Heart left ventricle (tissue), 16 donors: ENCODE measurements at regions not wholly inside any gene's neighbourhood (a gene's known extent, or its start where the extent isn't known, plus 50 kb on each side); places are given as distances from the start of the nearest gene placed in this dataset.

ENCODE experiments used
- ATAC-seq, 4 donors: fragments of 200-7000 bp; cut with Tn5 transposase; one replicate each; pipeline ENCODE4 v1.9.1; 2020 to 2022; ENCODE audit warnings: moderate library complexity in 4 of 4, mild to moderate bottlenecking in 3 of 4, moderate number of reproducible peaks in 1 of 4
- DNase-seq, 5 donors: peaks; one replicate each; pipeline ENCODE4 v3.0.0-alpha.2; 2020
- H3K27ac ChIP-seq, 12 donors: fragments of 200-600 bp; sonication (generic) in 4 of 12; one replicate each; pipeline versions ENCODE4 v1.5.0 to v1.8.0; 2016 to 2022; ENCODE audit warnings: mild to moderate bottlenecking in 2 of 12
- H3K27me3 ChIP-seq, 9 donors: fragments of 200-600 bp; sonication (generic) in 2 of 9; one replicate each; pipeline versions ENCODE4 v1.5.1 to v1.8.0; 2016 to 2022; ENCODE audit warnings: mild to moderate bottlenecking in 3 of 9
- H3K36me3 ChIP-seq, 9 donors: fragments of 200-600 bp; sonication (generic) in 2 of 9; one replicate each; pipeline versions ENCODE4 v1.5.0 to v1.8.0; 2018 to 2022; ENCODE audit warnings: mild to moderate bottlenecking in 2 of 9
- H3K4me1 ChIP-seq, 12 donors: fragments of 200-600 bp; sonication (generic) in 4 of 12; one replicate each; pipeline versions ENCODE4 v1.5.0 to v1.8.0; 2016 to 2022; ENCODE audit warnings: mild to moderate bottlenecking in 3 of 12
- H3K4me3 ChIP-seq, 12 donors: fragments of 200-600 bp; sonication (generic) in 4 of 12; one replicate each; pipeline versions ENCODE4 v1.5.0 to v1.8.0; 2017 to 2022; ENCODE audit warnings: mild to moderate bottlenecking in 9 of 12, moderate library complexity in 4 of 12
- H3K9me3 ChIP-seq, 12 donors: fragments of 200-600 bp; sonication (generic) in 4 of 12; one replicate each; pipeline versions ENCODE4 v1.5.0 to v1.8.0; 2016 to 2022; ENCODE audit warnings: mild to moderate bottlenecking in 1 of 12
- POLR2A ChIP-seq, 2 donors: fragments of 450-650 bp; IDR thresholded peaks; one replicate each; pipeline ENCODE4 v1.6.1; 2017; ENCODE audit warnings: antibody characterized with exemption in 2 of 2, mild to moderate bottlenecking in 2 of 2, moderate library complexity in 2 of 2
- WGBS, 4 donors: extraction: QIAGEN DNeasy Blood & Tissue Kit in 2 of 4; methylation state at CpG; one replicate each; pipeline versions ENCODE4 v1.1.5 to v1.1.7; 2013 to 2018; 5-methylcytosine and 5-hydroxymethylcytosine counted together
- intact Hi-C, 10 donors: fragments of 100-400 bp; cut with DNase I; formaldehyde crosslinking; loops; one replicate each; pipeline versions ENCODE4 v1.11.1 to v1.14.2; 2022
- TF ChIP-seq, protein P1 (sequence below), 12 donors: fragments of 200-600 bp; sonication (generic) in 4 of 12; IDR thresholded peaks; one replicate each; pipeline versions ENCODE4 v1.5.0 to v1.8.0; 2018 to 2022; ENCODE audit warnings: antibody characterized with exemption in 12 of 12, mild to moderate bottlenecking in 5 of 12
- donor health status: ischemic (EF 13 %, LVEDD 7.1; RV severe dilation, severe dysfunction).
- donor health status: healthy with polysubstance abuse.
- donor health status: DM: no; HTN: yes; CAD: no.
- donor health status: DM: no; HTN: no; CAD: no.
- donor health status: ischemic (EF 25% LVEDD 6.9; RV normal size, moderate dysfunction).
- donor health status: ischemic (EF 25% LVEDD 5.7; RV mildly dilated, moderate dysfunction).
- donor health status: healthy.
- donor health status: DM: yes; HTN: yes; CAD: no.
- donor health status: ischemic (EF 35%, LVEDD 5.7; RV mildly dilated, moderate dysfunction).
- donor health status: nonischemic (EF 11% LVEDD 7.7; RV severe dilation, severe dysfunction).
- donor health status: DM: yes; HTN: yes; CAD: no.
- donor health status: PGD.
- donor health status: ischemic (EF 29% LVEDD 5.4; RV normal size, mild dysfunction).
- donor health status: nonischemic (EF 23%, LVEDD 6.1; RV moderate dilation, normal function).

- Histone ChIP-seq H3K27me3 (no peaks in the 10 kb centered on the region), H3K9me3 (peaks cover 0 to 24% (median 14%) of the 10 kb centered on the region in 12 donors), H3K36me3 (no peaks in the 10 kb centered on the region), H3K4me3 (no peak overlapping the region), H3K4me1 (peaks cover 0 to 35% (median 14%) of the 10 kb centered on the region in 12 donors), H3K27ac (no peak overlapping the region)
- no peak for DNase-seq
- intact Hi-C loops = no loop called here
- ATAC-seq = peak in 1 of 4 donors; percentile 13
- no peak for TF ChIP-seq POLR2A (IDR thresholded peaks at IDR 0.05)
- TF ChIP-seq, protein P1, sequence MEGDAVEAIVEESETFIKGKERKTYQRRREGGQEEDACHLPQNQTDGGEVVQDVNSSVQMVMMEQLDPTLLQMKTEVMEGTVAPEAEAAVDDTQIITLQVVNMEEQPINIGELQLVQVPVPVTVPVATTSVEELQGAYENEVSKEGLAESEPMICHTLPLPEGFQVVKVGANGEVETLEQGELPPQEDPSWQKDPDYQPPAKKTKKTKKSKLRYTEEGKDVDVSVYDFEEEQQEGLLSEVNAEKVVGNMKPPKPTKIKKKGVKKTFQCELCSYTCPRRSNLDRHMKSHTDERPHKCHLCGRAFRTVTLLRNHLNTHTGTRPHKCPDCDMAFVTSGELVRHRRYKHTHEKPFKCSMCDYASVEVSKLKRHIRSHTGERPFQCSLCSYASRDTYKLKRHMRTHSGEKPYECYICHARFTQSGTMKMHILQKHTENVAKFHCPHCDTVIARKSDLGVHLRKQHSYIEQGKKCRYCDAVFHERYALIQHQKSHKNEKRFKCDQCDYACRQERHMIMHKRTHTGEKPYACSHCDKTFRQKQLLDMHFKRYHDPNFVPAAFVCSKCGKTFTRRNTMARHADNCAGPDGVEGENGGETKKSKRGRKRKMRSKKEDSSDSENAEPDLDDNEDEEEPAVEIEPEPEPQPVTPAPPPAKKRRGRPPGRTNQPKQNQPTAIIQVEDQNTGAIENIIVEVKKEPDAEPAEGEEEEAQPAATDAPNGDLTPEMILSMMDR (IDR thresholded peaks at IDR 0.05) = no peak
- 64 to 77% (median 70%) methylated on average over 8 of the region's 8 CpGs for WGBS, 4 donors
Observed at GRCh38 chr1:221227460-221227859, 348.2 kb downstream of the HLX start.

DNA sequence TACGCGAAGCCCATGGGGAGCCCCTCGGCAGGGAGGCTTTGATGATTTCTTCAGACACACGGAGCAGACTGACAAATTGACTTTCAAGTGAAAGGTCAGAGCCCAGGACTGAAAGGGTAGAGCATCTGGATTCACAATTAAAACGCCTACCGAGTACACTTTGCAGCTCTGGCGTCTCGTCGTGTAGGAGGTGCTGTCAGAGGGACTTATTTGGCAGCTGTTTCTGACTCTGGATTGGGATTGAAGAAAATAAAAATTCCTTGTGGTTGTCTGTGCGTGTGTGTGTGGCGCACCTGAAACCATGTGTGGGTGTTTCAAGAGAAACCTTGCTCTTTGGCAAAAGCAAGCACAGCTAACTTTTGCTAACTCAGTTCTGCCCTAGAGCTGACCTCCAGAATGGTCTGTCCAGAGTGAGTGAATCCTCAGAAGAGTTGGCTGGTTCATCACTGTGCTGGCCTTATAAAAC lies 348.7 kb downstream of the HLX start:
- no peaks in the 10 kb centered on the region for H3K36me3 ChIP-seq
- intact Hi-C loops = no loop called here
- TF ChIP-seq, protein P1 (IDR thresholded peaks at IDR 0.05) = no peak
- TF ChIP-seq POLR2A (IDR thresholded peaks at IDR 0.05) = no peak
- no peaks in the 10 kb centered on the region for H3K27me3 ChIP-seq
- DNase-seq = no peak
- H3K4me3 ChIP-seq = no peak overlapping the region
- H3K9me3 ChIP-seq = peaks cover 0 to 21% (median 12%) of the 10 kb centered on the region in 12 donors
- peak in 3 of 4 donors; percentile 27 to 44 (median 39) for ATAC-seq
- H3K4me1 ChIP-seq = peaks cover 0 to 35% (median 14%) of the 10 kb centered on the region in 12 donors
- peak overlapping the region in 1 of 12 donors; percentile 37 for H3K27ac ChIP-seq
- WGBS, 4 donors = 19 to 32% (median 31%) methylated on average over 11 of the region's 11 CpGs

DNA sequence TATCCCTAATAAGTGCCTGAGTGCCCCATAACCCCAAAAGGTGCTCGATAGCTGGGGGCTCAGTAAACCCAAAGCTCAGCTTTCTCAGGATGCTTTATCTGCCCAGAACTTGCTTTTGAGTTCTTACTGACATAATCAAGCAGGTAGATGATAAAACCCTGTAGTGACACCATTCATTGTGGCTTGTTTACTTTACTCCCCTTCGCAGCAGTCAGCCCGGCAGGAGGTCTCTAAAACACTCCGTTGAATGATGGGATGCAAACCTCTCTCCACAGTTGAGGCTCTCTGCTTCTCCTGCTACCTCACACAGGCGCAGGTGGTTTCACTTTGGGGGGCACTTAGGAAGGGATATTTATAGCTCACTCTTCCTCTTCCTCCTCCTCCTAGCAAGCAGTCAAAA lies 349.4 kb downstream of the HLX start:
- Histone ChIP-seq H3K36me3 (no peaks in the 10 kb centered on the region), H3K27me3 (no peaks in the 10 kb centered on the region), H3K4me3 (no peak overlapping the region), H3K9me3 (peaks cover 0 to 14% (median 6%) of the 10 kb centered on the region in 12 donors), H3K4me1 (peaks cover 0 to 35% (median 14%) of the 10 kb centered on the region in 12 donors), H3K27ac (no peak overlapping the region)
- TF ChIP-seq POLR2A (IDR thresholded peaks at IDR 0.05) = no peak
- TF ChIP-seq, protein P1 (IDR thresholded peaks at IDR 0.05) = no peak
- ATAC-seq (no peak), DNase-seq (no peak)
- 26 to 33% (median 30%) methylated on average over 5 of the region's 5 CpGs for whole genome bisulfite sequencing, 4 donors
- intact Hi-C loops = no loop called here

- Histone ChIP-seq H3K4me1 (peaks cover 0 to 35% (median 14%) of the 10 kb centered on the region in 12 donors), H3K36me3 (no peaks in the 10 kb centered on the region), H3K27me3 (no peaks in the 10 kb centered on the region), H3K27ac (peak overlapping the region in 8 of 12 donors; percentile 5 to 63 (median 50)), H3K4me3 (no peak overlapping the region), H3K9me3 (no peaks in the 10 kb centered on the region)
- WGBS, 4 donors = 50 to 52% (median 51%) methylated on average over 1 of the region's 1 CpG
- TF ChIP-seq POLR2A (IDR thresholded peaks at IDR 0.05) = no peak
- TF ChIP-seq, protein P1 (IDR thresholded peaks at IDR 0.05) = no peak
- intact Hi-C loops = no loop called here
- DNase-seq (peak in 3 of 5 donors; percentile 34 to 55 (median 38)), ATAC-seq (peak; percentile 94 to 97 (median 96))
Observed at GRCh38 chr1:221230605-221231004, 351.4 kb downstream of the HLX start.
